ENCODE measurements at regions not wholly inside any gene's neighbourhood (a gene's known extent, or its start where the extent isn't known, plus 50 kb on each side); places are given as distances from the start of the nearest gene placed in this dataset.
"Not testable (repeated sequence)": the region's sequence is repeated elsewhere in the genome, so short reads cannot be mapped to it uniquely, and the experiment has no call there.

DNA sequence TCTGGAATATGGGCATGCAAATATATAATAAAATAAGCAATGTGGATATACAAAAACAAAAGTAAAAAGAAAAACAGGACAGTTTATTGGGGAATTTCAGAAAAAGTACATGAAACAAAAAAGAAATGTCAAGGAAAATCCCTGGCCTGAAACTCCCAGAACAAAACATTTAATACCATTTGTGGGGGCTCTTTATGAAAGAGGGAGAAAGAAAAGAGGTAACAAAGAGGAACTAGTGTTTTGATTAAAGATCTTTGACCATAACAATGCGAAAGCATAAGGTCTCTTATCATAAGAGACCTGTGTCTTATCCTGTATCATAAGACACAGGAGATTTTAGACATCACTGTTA, 88.6 kb upstream of the ARID1B start:
- DNase-seq (ENCODE audit: low read depth in 2 of 2) = no peak

DNA sequence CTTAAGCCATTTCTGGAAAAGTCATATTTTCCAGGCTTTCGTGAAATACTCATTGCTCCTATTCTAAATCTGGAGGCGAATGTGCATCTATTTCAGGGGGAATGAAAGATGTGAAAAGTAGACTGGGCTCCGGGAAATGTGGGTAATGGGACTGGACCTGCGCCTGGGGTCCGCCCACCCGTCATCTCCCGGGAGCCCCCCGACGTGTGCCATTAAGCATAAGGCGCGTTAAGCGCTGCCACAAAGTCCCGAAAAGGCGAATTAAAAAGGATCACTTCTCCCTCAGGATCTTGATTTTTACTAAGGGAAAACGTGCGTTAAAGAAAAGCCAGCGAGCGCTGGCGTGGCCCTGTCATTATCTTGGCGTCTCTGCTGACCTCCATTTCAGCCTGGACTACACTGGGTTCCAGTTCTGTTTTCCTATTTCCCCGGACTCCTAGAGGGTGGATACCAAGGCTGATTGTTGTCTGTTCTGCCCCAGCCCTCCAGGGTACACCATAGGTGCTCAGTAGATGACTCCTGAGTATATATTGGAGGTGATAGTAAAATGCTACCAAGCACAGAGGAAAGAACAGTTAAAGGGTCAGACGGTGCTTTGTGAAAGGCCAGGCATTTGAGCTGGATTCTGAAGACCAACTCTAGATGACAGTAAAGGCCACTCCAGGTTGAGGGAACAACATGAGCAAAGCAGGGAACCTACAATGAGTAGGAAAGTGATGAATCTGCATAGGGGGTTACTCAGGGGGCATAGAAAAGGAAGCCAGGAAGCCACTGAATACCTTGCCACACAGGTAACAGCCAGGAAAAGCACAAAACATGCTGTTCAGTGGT, 89.2 kb upstream of the ARID1B start:
- DNase-seq (ENCODE audit: low read depth in 2 of 2) = no peak

GRCh38 chr6:156686995-156687788, 90.0 kb upstream of the ARID1B start:
- DNase-seq (ENCODE audit: low read depth in 2 of 2) = peak; percentile 53 to 72

DNA sequence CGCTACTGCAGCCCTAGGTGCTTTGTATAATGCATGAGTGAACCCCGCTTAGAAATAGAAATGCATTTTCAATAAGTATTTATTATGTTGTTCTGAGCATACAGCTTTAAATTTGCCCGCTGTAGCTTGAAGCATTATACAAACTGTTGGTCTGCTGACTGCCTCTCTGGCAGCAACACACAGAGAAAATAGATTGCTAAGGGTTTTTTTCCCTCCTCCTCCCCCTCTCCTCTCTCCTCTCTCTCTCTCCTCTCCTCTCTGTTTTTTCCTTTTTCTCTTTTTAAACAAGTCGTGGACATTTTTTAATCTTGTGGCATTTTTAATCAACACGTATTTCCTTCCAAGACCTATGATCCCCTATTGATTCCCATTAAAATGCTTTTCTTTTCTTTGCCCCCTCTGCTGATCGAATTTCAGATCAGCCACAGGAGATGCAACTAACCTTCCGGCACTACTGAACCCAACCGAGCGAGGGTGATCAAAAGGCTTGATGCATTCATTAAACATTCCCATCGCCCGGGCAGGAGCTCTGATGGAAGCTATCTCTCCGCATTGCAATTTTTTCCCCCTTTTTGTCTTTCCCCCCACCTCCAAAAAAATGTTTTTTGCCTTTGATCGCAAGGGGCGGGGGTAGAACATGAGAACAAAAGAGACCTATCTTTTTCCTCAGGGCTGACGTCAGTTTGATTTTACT, 90.7 kb upstream of the ARID1B start:
- no peak for DNase-seq (ENCODE audit: low read depth in 2 of 2)

- no peak for DNase-seq (ENCODE audit: low read depth in 2 of 2)
Measured at GRCh38 chr6:156685823-156686222, 91.4 kb upstream of the ARID1B start.

DNA sequence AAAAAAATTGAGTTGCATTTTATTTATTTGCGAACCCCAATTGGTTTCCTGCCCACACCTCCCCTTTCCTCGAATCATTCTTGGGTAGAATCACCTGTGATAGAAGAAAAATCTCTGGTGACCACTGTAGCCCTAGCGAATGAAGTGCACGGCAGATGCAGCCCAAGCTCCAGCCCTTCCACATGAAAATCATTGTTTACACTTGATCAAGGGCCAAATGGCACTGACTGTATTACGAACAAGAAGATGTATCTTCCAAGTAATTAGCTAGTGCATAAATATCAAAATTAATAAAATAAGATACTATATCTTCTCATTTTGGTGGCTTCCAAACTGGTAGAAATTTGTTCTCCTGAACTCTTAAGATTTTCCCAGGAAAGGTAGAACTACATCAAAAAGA, 93.4 kb upstream of the ARID1B start:
- no peak for DNase-seq (ENCODE audit: low read depth in 2 of 2)

- no peak for DNase-seq (ENCODE audit: low read depth in 2 of 2)
Measured at GRCh38 chr6:156676721-156677120, 100.5 kb upstream of the ARID1B start.

- no peak for DNase-seq (ENCODE audit: low read depth in 2 of 2)
Measured at GRCh38 chr6:156674197-156674596, 103.0 kb upstream of the ARID1B start.

DNA sequence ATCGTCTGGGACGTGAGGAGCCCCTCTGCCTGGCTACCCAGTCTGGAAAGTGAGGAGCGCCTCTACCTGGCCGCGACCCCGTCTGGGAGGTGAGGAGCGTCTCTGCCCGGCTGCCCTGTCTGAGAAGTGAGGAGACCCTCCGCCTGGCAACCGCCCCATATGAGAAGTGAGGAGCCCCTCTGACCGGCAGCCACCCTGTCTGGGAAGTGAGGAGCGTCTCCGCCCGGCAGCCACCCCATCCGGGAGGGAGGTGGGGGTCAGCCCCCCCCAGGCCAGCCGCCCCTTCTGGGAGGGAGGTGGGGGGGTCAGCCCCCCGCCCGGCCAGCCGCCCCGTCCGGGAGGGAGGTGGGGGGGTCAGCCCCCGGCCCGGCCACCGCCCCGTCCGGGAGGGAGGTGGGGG, 107.1 kb upstream of the ARID1B start:
- DNase-seq (ENCODE audit: low read depth in 2 of 2) = not testable (repeated sequence)

DNA sequence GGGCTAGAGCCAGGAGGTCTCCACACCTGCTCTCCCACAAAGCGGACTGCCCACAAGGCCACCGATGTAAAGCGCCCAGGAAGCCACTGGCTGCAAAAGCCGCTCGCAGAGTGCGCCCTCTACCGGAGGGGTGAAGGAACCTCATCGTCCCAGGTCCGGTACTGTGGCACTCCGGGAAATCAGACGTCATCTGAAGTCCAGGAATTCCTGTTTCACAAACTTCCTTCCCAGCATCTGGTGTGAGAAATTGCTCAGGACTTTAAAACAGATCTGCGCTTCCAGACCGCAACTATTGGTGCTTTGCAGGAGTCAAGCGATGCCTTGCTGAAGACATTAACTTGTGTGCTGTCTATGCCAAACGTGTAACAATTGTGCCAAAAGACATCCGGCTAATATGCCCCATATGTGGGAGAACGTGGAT, 115.1 kb upstream of the ARID1B start:
- DNase-seq (ENCODE audit: low read depth in 2 of 2) = peak in 1 of 2 donors; percentile 32

- DNase-seq (ENCODE audit: low read depth in 2 of 2) = no peak
Measured at GRCh38 chr6:156660389-156660788, 116.8 kb upstream of the ARID1B start.

- DNase-seq (ENCODE audit: low read depth in 2 of 2) = no peak
Measured at GRCh38 chr6:156659822-156660198, 117.4 kb upstream of the ARID1B start.

- no peak for DNase-seq (ENCODE audit: low read depth in 2 of 2)
Measured at GRCh38 chr6:156658966-156659821, 118.0 kb upstream of the ARID1B start.

GRCh38 chr6:156658186-156658965, 118.8 kb upstream of the ARID1B start:
- no peak for DNase-seq (ENCODE audit: low read depth in 2 of 2)

GRCh38 chr6:156657296-156657695, 119.9 kb upstream of the ARID1B start:
- no peak for DNase-seq (ENCODE audit: low read depth in 2 of 2)

DNA sequence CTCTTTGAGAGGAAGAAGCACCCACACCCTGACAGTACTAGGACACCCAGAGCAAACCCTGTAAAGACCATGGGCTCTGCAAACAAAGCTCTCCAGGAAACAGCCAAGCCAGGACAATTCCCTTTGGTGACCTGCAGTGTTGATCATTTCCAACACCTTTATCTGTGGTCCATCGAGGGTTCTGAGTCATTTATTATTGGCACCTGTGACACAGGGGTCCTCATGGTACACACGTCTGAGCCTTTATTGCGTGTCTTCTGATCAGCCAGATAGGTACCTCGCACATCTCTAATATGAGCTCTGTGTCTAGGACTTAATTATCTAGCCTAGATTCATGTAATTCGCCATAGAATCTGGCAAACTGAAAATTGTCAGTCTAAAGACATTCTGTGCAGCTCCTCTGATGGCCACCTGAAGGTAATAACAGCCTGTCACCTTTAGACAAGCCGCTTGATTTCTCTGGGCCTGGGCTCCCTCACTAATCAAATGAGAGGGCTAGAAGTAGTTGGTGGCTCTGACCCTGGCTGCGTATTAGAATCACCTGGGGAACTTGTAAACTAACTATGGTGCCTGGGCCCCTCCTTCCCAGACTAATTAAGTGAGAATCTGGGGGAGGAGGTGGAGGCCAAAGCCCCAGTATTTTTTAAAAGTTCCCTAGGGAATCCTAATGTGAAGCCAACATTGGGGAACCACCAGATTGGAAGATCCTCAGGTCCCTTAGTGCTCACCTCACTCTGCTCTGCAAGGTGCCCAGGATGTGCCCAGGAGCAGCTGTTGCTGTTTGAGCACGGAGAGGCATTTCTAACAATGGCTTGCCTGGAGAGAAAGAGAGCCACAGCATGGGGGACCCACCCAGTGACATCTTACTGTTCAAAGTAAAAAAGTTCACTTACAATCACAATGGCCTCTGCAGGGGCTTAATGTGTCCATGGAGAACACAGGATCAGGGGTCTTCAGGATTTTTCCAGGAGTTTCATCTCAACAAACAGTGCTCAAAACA, 122.0 kb upstream of the ARID1B start:
- DNase-seq (ENCODE audit: low read depth in 2 of 2) = no peak

- DNase-seq (ENCODE audit: low read depth in 2 of 2) = no peak
Measured at GRCh38 chr6:156652231-156652750, 124.9 kb upstream of the ARID1B start.

DNA sequence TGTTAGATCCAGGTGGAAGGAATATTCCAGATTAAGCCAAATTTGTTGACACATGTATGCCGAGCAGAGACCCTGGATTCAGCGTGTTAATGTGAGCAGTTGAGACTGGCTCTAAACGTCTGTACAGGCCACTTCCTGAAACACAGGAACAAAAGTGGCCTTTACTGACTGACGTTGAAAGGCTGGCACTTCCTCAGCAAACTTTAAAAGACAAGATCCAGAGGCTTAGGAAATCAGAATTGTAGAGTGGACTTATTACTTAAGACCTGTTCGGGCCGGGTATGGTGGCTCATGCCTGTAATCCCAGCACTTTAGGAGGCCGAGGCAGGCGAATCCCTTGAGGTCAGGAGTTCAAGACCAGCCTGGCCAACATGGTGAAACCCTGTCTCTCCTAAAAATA, 125.7 kb upstream of the ARID1B start:
- DNase-seq (ENCODE audit: low read depth in 2 of 2) = no peak

DNA sequence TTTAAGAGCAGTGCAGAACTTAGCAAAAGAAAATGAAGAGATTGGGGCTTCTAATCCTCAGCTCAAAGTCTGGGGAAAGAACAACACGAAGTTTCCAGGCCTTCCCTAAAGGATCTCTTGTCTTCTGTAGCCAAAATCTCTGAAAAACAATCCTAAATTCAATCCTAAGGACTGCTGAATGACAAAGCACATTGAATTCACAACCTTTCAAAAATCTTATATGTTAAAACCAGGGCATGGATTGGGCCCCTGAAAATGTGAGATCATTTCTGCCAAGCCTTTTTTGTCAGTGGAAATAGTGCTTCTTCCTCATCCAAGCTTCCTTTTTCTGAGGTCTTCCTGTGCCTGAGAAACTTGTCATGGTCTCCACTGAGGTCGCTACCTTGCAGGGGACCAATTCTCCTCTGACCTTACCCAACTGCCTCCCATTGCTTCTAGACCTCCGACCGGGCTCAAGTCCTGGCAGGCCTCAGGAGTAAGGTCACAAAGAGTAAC, 126.2 kb upstream of the ARID1B start:
- DNase-seq (ENCODE audit: low read depth in 2 of 2) = no peak
